Adrenal gland (tissue), 5 donors: ENCODE measurements at regions not wholly inside any gene's neighbourhood (a gene's known extent, or its start where the extent isn't known, plus 50 kb on each side); places are given as distances from the start of the nearest gene placed in this dataset.

Source experiments
- POLR2A ChIP-seq, 2 donors: fragments of 450-650 bp; IDR thresholded peaks; one replicate each; pipeline ENCODE4 v1.6.1; 2017; ENCODE audit warnings: antibody characterized with exemption in 2 of 2, mild to moderate bottlenecking in 2 of 2, moderate library complexity in 1 of 2
- TF ChIP-seq, protein P1 (sequence below), 6 experiments: fragments of 450-650 bp in 4 of 6; fragments of 200-600 bp in 2 of 6; sonication (generic) in 1 of 6; IDR thresholded peaks; 1 replicate in 5 of 6; 2 replicates in 1 of 6; pipeline versions ENCODE4 v1.5.1 to v1.8.0; 2016 to 2021; ENCODE audit warnings: antibody characterized with exemption in 6 of 6, mild to moderate bottlenecking in 2 of 6, moderate library complexity in 1 of 6
- donor health status: DM: no; HTN: no; CAD: no.

DNA sequence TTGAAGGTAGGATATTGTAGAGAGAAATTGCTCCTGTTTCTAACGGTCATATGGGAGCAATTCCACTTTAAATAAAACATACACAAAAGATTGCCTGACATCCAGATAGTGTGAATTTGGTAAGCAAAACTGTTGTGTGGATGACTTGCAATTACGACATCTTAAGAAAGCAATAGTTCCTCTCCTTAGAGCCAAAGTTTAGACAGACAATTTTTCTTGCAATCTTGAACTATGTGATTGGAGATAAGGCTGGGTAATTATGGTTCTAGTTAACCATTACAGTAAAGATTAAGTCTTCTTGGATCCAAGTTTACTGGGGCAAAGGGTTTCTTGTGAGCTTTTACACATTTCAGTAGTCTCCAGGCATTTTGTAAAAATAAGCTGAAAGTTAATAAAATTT, 1080.6 kb upstream of the CDH6 start:
- TF ChIP-seq, protein P1, sequence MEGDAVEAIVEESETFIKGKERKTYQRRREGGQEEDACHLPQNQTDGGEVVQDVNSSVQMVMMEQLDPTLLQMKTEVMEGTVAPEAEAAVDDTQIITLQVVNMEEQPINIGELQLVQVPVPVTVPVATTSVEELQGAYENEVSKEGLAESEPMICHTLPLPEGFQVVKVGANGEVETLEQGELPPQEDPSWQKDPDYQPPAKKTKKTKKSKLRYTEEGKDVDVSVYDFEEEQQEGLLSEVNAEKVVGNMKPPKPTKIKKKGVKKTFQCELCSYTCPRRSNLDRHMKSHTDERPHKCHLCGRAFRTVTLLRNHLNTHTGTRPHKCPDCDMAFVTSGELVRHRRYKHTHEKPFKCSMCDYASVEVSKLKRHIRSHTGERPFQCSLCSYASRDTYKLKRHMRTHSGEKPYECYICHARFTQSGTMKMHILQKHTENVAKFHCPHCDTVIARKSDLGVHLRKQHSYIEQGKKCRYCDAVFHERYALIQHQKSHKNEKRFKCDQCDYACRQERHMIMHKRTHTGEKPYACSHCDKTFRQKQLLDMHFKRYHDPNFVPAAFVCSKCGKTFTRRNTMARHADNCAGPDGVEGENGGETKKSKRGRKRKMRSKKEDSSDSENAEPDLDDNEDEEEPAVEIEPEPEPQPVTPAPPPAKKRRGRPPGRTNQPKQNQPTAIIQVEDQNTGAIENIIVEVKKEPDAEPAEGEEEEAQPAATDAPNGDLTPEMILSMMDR (IDR thresholded peaks at IDR 0.05) = no peak
- TF ChIP-seq POLR2A (IDR thresholded peaks at IDR 0.05) = no peak
